ENCODE measurements at regions not wholly inside any gene's neighbourhood (a gene's known extent, or its start where the extent isn't known, plus 50 kb on each side); places are given as distances from the start of the nearest gene placed in this dataset.

GRCh38 chr3:76760336-76760735 is 279.6 kb upstream of the ROBO2 start:
- no peak overlapping the region for H3K4me2 ChIP-seq
- peaks cover 0 to 6% (median 0%) of the 10 kb centered on the region in 10 experiments; a peak in 1 of 20 replicates for H3K4me1 ChIP-seq
- no peak for TF ChIP-seq Cebpa-rat (IDR thresholded peaks at IDR 0.05)
- no peak overlapping the region for H3K27ac ChIP-seq
- H3K27me3 ChIP-seq: no peaks in the 10 kb centered on the region
- H4K20me1 ChIP-seq: no peaks in the 10 kb centered on the region
- H3K4me3 ChIP-seq: no peak overlapping the region
- no peaks in the 10 kb centered on the region for H3K9me3 ChIP-seq (replicated peaks in 1 of 11)
- H3K36me3 ChIP-seq: no peaks in the 10 kb centered on the region
- H3K9ac ChIP-seq: no peak overlapping the region

DNA sequence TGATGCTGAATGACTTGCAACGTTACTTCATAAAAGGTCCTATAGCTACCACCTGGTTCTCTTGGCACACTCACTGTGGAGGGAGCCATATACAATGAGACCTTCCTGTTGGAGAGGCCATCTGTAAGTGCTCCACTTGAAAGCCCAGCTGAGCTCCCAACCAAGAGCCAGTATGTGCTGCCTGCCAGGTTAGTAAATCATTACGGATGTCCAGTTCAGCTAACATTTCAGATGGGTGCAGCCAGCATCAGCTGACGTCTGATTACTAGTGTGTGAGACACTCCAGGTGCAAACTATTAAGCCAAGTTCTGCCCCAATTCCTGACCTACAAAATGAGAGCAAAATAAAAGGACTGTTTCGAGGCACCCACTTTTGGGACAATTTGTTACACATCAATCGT is 274.4 kb upstream of the ROBO2 start:
- TF ChIP-seq Cebpa-rat (IDR thresholded peaks at IDR 0.05): no peak
- Histone ChIP-seq H3K27ac (no peak overlapping the region), H4K20me1 (no peaks in the 10 kb centered on the region), H3K9me3 (replicated peaks in 1 of 11) (no peaks in the 10 kb centered on the region), H3K4me3 (no peak overlapping the region), H3K4me1 (no peaks in the 10 kb centered on the region), H3K36me3 (no peaks in the 10 kb centered on the region), H3K4me2 (no peak overlapping the region), H3K9ac (no peak overlapping the region), H3K27me3 (no peaks in the 10 kb centered on the region)

GRCh38 chr3:76768912-76769311 is 271.0 kb upstream of the ROBO2 start:
- Histone ChIP-seq H3K9me3 (replicated peaks in 1 of 11) (no peaks in the 10 kb centered on the region), H3K36me3 (no peaks in the 10 kb centered on the region), H3K4me2 (no peak overlapping the region), H3K9ac (no peak overlapping the region), H3K4me3 (no peak overlapping the region), H3K27ac (no peak overlapping the region), H3K27me3 (no peaks in the 10 kb centered on the region), H3K4me1 (no peaks in the 10 kb centered on the region), H4K20me1 (no peaks in the 10 kb centered on the region)
- TF ChIP-seq Cebpa-rat (IDR thresholded peaks at IDR 0.05): no peak

- peaks cover 0 to 7% (median 0%) of the 10 kb centered on the region in 11 experiments; a peak in 1 of 22 replicates for H3K9me3 ChIP-seq (replicated peaks in 1 of 11)
- no peaks in the 10 kb centered on the region for H3K4me1 ChIP-seq
- no peak for TF ChIP-seq Cebpa-rat (IDR thresholded peaks at IDR 0.05)
- H3K27ac ChIP-seq: no peak overlapping the region
- H4K20me1 ChIP-seq: no peaks in the 10 kb centered on the region
- H3K36me3 ChIP-seq: no peaks in the 10 kb centered on the region
- no peak overlapping the region for H3K4me2 ChIP-seq
- H3K4me3 ChIP-seq: no peak overlapping the region
- no peak overlapping the region for H3K9ac ChIP-seq
- H3K27me3 ChIP-seq: no peaks in the 10 kb centered on the region
Measured at GRCh38 chr3:76776927-76777326, 263.0 kb upstream of the ROBO2 start.

DNA sequence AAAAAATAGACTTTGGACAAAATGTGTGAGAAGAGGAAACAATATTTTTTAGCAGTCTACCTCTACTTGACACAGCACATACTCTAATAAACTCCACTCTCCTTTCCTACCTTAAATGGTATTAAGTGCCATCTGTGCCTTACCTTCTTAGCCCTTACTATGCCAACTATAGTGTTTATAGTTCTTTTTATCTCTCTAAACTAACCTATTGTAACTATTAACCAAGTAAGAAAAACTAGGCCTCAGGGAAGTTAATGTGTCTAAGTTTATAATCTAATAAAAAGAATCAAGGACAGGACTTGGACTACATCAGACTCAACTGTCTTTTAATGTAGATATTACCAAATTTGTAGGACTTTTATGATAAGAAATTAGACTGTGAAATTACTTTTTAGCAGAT is 251.7 kb upstream of the ROBO2 start:
- H3K27me3 ChIP-seq: no peaks in the 10 kb centered on the region
- H3K4me1 ChIP-seq: no peaks in the 10 kb centered on the region
- H3K9ac ChIP-seq: no peak overlapping the region
- no peak for TF ChIP-seq Cebpa-rat (IDR thresholded peaks at IDR 0.05)
- no peaks in the 10 kb centered on the region for H4K20me1 ChIP-seq
- no peak overlapping the region for H3K4me3 ChIP-seq
- H3K27ac ChIP-seq: no peak overlapping the region
- H3K36me3 ChIP-seq: no peaks in the 10 kb centered on the region
- H3K9me3 ChIP-seq (replicated peaks in 1 of 11): peaks cover 0 to 4% (median 0%) of the 10 kb centered on the region in 11 experiments; a peak in 1 of 22 replicates
- no peak overlapping the region for H3K4me2 ChIP-seq

GRCh38 chr3:76789237-76789636 is 250.7 kb upstream of the ROBO2 start:
- Histone ChIP-seq H3K27ac (no peak overlapping the region), H4K20me1 (no peaks in the 10 kb centered on the region), H3K4me2 (no peak overlapping the region), H3K36me3 (no peaks in the 10 kb centered on the region), H3K9me3 (replicated peaks in 1 of 11) (peaks cover 0 to 2% (median 0%) of the 10 kb centered on the region in 11 experiments; a peak in 1 of 22 replicates), H3K4me3 (no peak overlapping the region), H3K4me1 (no peaks in the 10 kb centered on the region), H3K27me3 (no peaks in the 10 kb centered on the region), H3K9ac (no peak overlapping the region)
- TF ChIP-seq Cebpa-rat (IDR thresholded peaks at IDR 0.05): no peak

DNA sequence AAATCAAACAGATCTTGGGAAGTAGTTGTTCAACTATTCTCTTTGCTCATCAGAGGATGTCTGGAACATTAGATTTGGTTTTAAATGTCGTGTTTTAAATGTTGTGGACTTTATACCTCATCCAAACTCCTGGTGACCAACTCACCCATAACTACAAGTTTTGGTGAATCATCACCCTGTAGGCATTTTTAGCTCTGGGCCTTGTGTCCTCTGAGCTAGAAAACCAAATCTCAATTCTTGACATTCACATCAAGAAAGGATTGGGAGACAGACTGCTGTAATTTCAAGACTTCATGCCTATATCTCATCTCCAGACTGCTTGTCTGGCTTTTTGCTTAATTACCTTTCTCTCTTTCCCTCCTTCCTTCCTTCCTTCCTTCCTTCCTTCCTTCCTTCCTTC is 228.5 kb upstream of the ROBO2 start:
- no peaks in the 10 kb centered on the region for H3K9me3 ChIP-seq (replicated peaks in 1 of 11)
- no peak for TF ChIP-seq Cebpa-rat (IDR thresholded peaks at IDR 0.05)
- no peak overlapping the region for H3K27ac ChIP-seq
- H4K20me1 ChIP-seq: no peaks in the 10 kb centered on the region
- H3K27me3 ChIP-seq: no peaks in the 10 kb centered on the region
- no peak overlapping the region for H3K4me3 ChIP-seq
- no peaks in the 10 kb centered on the region for H3K4me1 ChIP-seq
- no peak overlapping the region for H3K4me2 ChIP-seq
- H3K36me3 ChIP-seq: no peaks in the 10 kb centered on the region
- H3K9ac ChIP-seq: no peak overlapping the region

GRCh38 chr3:76812649-76813242 is 227.2 kb upstream of the ROBO2 start:
- H3K9me3 ChIP-seq (replicated peaks in 1 of 11): no peaks in the 10 kb centered on the region
- H3K27ac ChIP-seq: no peak overlapping the region
- H3K36me3 ChIP-seq: no peaks in the 10 kb centered on the region
- no peak overlapping the region for H3K4me3 ChIP-seq
- no peak overlapping the region for H3K4me2 ChIP-seq
- TF ChIP-seq Cebpa-rat (IDR thresholded peaks at IDR 0.05): no peak
- H3K4me1 ChIP-seq: no peaks in the 10 kb centered on the region
- H3K9ac ChIP-seq: no peak overlapping the region
- H3K27me3 ChIP-seq: no peaks in the 10 kb centered on the region
- H4K20me1 ChIP-seq: no peaks in the 10 kb centered on the region

DNA sequence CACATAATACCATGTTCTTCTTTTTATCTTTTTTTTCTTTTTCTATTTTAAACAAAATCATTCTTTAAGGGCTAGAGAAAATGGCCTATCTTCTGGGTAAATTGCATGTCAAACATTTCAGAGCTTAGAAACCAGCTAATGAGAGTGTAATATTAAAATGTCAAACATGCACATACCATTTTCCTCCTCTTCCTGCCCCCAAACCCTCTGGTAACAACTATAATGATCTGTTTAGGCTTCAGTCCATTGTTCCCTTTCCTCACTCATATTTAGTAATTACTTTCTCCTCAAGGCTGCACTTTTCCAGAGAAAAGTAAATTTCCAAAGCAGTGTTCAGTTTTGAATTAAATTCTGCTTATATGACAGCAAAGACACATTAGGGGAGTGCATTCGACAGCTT is 224.3 kb upstream of the ROBO2 start:
- no peak for TF ChIP-seq Cebpa-rat (IDR thresholded peaks at IDR 0.05)
- no peak overlapping the region for H3K9ac ChIP-seq
- no peaks in the 10 kb centered on the region for H3K4me1 ChIP-seq
- H3K4me2 ChIP-seq: no peak overlapping the region
- no peaks in the 10 kb centered on the region for H3K36me3 ChIP-seq
- no peak overlapping the region for H3K4me3 ChIP-seq
- H3K27me3 ChIP-seq: no peaks in the 10 kb centered on the region
- H3K9me3 ChIP-seq (replicated peaks in 1 of 11): no peaks in the 10 kb centered on the region
- no peak overlapping the region for H3K27ac ChIP-seq
- no peaks in the 10 kb centered on the region for H4K20me1 ChIP-seq

DNA sequence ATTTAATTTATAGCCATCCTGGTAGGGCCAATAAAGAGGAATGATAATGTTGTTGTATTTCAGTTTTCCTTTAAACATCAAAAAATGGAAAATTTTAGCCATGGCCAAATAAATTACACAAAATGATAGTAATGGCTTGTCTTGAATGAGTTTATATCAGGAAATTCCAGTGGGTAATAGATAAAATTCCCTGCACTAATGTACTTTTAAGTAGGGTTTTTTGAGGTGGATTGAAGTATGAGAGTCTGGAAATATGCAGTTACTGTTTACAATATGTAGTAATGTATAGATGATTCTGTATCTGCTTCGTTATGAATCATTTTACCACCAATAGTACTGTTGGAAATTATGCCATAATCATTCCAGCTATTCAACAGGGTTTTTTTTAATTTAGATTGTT is 219.4 kb upstream of the ROBO2 start:
- H3K9ac ChIP-seq: no peak overlapping the region
- H3K4me3 ChIP-seq: no peak overlapping the region
- H4K20me1 ChIP-seq: no peaks in the 10 kb centered on the region
- H3K27me3 ChIP-seq: no peaks in the 10 kb centered on the region
- no peak for TF ChIP-seq Cebpa-rat (IDR thresholded peaks at IDR 0.05)
- no peaks in the 10 kb centered on the region for H3K36me3 ChIP-seq
- no peaks in the 10 kb centered on the region for H3K4me1 ChIP-seq
- no peak overlapping the region for H3K27ac ChIP-seq
- no peak overlapping the region for H3K4me2 ChIP-seq
- no peaks in the 10 kb centered on the region for H3K9me3 ChIP-seq (replicated peaks in 1 of 11)

All from BLaER1 treated with 17β-estradiol and CSF1 and Interleukin-3, amounts not matched to agents 10 nM and 100 nM (cell line).